ENCODE measurements at regions not wholly inside any gene's neighbourhood (a gene's known extent, or its start where the extent isn't known, plus 50 kb on each side); places are given as distances from the start of the nearest gene placed in this dataset.

- H3K4me3 ChIP-seq (ENCODE audit: low read length): no peak overlapping the region
- no peak overlapping the region for H3K27ac ChIP-seq (ENCODE audit: low read length)
Measured at GRCh38 chr9:86706391-86706790, 240.9 kb downstream of the GAS1 start.

GRCh38 chr9:86705490-86705889, 241.8 kb downstream of the GAS1 start:
- Histone ChIP-seq H3K36me3 (ENCODE audit: control insufficient read depth, low read depth, low read length) (no peaks in the 10 kb centered on the region), H3K4me3 (ENCODE audit: low read length) (no peak overlapping the region), H3K27ac (ENCODE audit: low read length) (no peak overlapping the region), H3K4me1 (ENCODE audit: control insufficient read depth, low read depth, low read length) (no peaks in the 10 kb centered on the region), H3K27me3 (ENCODE audit: control insufficient read depth, insufficient read depth, low read length) (no peaks in the 10 kb centered on the region), H3K9me3 (ENCODE audit: control insufficient read depth, low read depth, low read length) (no peaks in the 10 kb centered on the region), H3K9ac (ENCODE audit: low read length) (no peak overlapping the region)

More at GRCh38 chr9:86706391-86706790, 240.9 kb downstream of the GAS1 start:
- no peak overlapping the region for H3K9ac ChIP-seq (ENCODE audit: low read length)
- H3K4me1 ChIP-seq (ENCODE audit: control insufficient read depth, low read depth, low read length): no peaks in the 10 kb centered on the region
- no peaks in the 10 kb centered on the region for H3K9me3 ChIP-seq (ENCODE audit: control insufficient read depth, low read depth, low read length)
- H3K36me3 ChIP-seq (ENCODE audit: control insufficient read depth, low read depth, low read length): no peaks in the 10 kb centered on the region
- H3K27me3 ChIP-seq (ENCODE audit: control insufficient read depth, insufficient read depth, low read length): no peaks in the 10 kb centered on the region

- Histone ChIP-seq H3K27ac (ENCODE audit: low read length) (no peak overlapping the region), H3K4me1 (ENCODE audit: control insufficient read depth, low read depth, low read length) (no peaks in the 10 kb centered on the region), H3K9ac (ENCODE audit: low read length) (no peak overlapping the region), H3K27me3 (ENCODE audit: control insufficient read depth, insufficient read depth, low read length) (no peaks in the 10 kb centered on the region), H3K36me3 (ENCODE audit: control insufficient read depth, low read depth, low read length) (no peaks in the 10 kb centered on the region), H3K9me3 (ENCODE audit: control insufficient read depth, low read depth, low read length) (no peaks in the 10 kb centered on the region), H3K4me3 (ENCODE audit: low read length) (no peak overlapping the region)
Measured at GRCh38 chr9:86703346-86703745, 244.0 kb downstream of the GAS1 start.

GRCh38 chr9:86700629-86701028, 246.7 kb downstream of the GAS1 start:
- no peak overlapping the region for H3K4me3 ChIP-seq (ENCODE audit: low read length)
- H3K4me1 ChIP-seq (ENCODE audit: control insufficient read depth, low read depth, low read length): no peaks in the 10 kb centered on the region
- no peak overlapping the region for H3K27ac ChIP-seq (ENCODE audit: low read length)
- H3K36me3 ChIP-seq (ENCODE audit: control insufficient read depth, low read depth, low read length): no peaks in the 10 kb centered on the region
- no peaks in the 10 kb centered on the region for H3K27me3 ChIP-seq (ENCODE audit: control insufficient read depth, insufficient read depth, low read length)
- no peak overlapping the region for H3K9ac ChIP-seq (ENCODE audit: low read length)
- H3K9me3 ChIP-seq (ENCODE audit: control insufficient read depth, low read depth, low read length): no peaks in the 10 kb centered on the region

- Histone ChIP-seq H3K27ac (ENCODE audit: low read length) (no peak overlapping the region), H3K4me3 (ENCODE audit: low read length) (no peak overlapping the region), H3K4me1 (ENCODE audit: control insufficient read depth, low read depth, low read length) (no peaks in the 10 kb centered on the region), H3K36me3 (ENCODE audit: control insufficient read depth, low read depth, low read length) (no peaks in the 10 kb centered on the region), H3K9ac (ENCODE audit: low read length) (no peak overlapping the region), H3K9me3 (ENCODE audit: control insufficient read depth, low read depth, low read length) (no peaks in the 10 kb centered on the region), H3K27me3 (ENCODE audit: control insufficient read depth, insufficient read depth, low read length) (no peaks in the 10 kb centered on the region)
Measured at GRCh38 chr9:86697999-86698398, 249.3 kb downstream of the GAS1 start.

- Histone ChIP-seq H3K4me3 (ENCODE audit: low read length) (no peak overlapping the region), H3K4me1 (ENCODE audit: control insufficient read depth, low read depth, low read length) (no peaks in the 10 kb centered on the region), H3K27me3 (ENCODE audit: control insufficient read depth, insufficient read depth, low read length) (no peaks in the 10 kb centered on the region), H3K9ac (ENCODE audit: low read length) (no peak overlapping the region), H3K27ac (ENCODE audit: low read length) (no peak overlapping the region), H3K36me3 (ENCODE audit: control insufficient read depth, low read depth, low read length) (no peaks in the 10 kb centered on the region), H3K9me3 (ENCODE audit: control insufficient read depth, low read depth, low read length) (no peaks in the 10 kb centered on the region)
Measured at GRCh38 chr9:86697213-86697612, 250.1 kb downstream of the GAS1 start.

- Histone ChIP-seq H3K4me3 (ENCODE audit: low read length) (no peak overlapping the region), H3K4me1 (ENCODE audit: control insufficient read depth, low read depth, low read length) (no peaks in the 10 kb centered on the region), H3K9ac (ENCODE audit: low read length) (no peak overlapping the region), H3K27me3 (ENCODE audit: control insufficient read depth, insufficient read depth, low read length) (no peaks in the 10 kb centered on the region), H3K36me3 (ENCODE audit: control insufficient read depth, low read depth, low read length) (no peaks in the 10 kb centered on the region), H3K9me3 (ENCODE audit: control insufficient read depth, low read depth, low read length) (no peaks in the 10 kb centered on the region), H3K27ac (ENCODE audit: low read length) (no peak overlapping the region)
Measured at GRCh38 chr9:86695910-86696424, 251.3 kb downstream of the GAS1 start.

GRCh38 chr9:86690034-86690433, 257.3 kb downstream of the GAS1 start:
- Histone ChIP-seq H3K4me3 (ENCODE audit: low read length) (no peak overlapping the region), H3K9me3 (ENCODE audit: control insufficient read depth, low read depth, low read length) (no peaks in the 10 kb centered on the region), H3K4me1 (ENCODE audit: control insufficient read depth, low read depth, low read length) (no peaks in the 10 kb centered on the region), H3K9ac (ENCODE audit: low read length) (no peak overlapping the region), H3K27ac (ENCODE audit: low read length) (no peak overlapping the region), H3K36me3 (ENCODE audit: control insufficient read depth, low read depth, low read length) (no peaks in the 10 kb centered on the region), H3K27me3 (ENCODE audit: control insufficient read depth, insufficient read depth, low read length) (no peaks in the 10 kb centered on the region)

GRCh38 chr9:86687788-86688187, 259.5 kb downstream of the GAS1 start:
- Histone ChIP-seq H3K36me3 (ENCODE audit: control insufficient read depth, low read depth, low read length) (no peaks in the 10 kb centered on the region), H3K9me3 (ENCODE audit: control insufficient read depth, low read depth, low read length) (no peaks in the 10 kb centered on the region), H3K27me3 (ENCODE audit: control insufficient read depth, insufficient read depth, low read length) (no peaks in the 10 kb centered on the region), H3K27ac (ENCODE audit: low read length) (no peak overlapping the region), H3K4me1 (ENCODE audit: control insufficient read depth, low read depth, low read length) (no peaks in the 10 kb centered on the region), H3K4me3 (ENCODE audit: low read length) (no peak overlapping the region), H3K9ac (ENCODE audit: low read length) (no peak overlapping the region)

- no peaks in the 10 kb centered on the region for H3K9me3 ChIP-seq (ENCODE audit: control insufficient read depth, low read depth, low read length)
- H3K27me3 ChIP-seq (ENCODE audit: control insufficient read depth, insufficient read depth, low read length): no peaks in the 10 kb centered on the region
- no peak overlapping the region for H3K4me3 ChIP-seq (ENCODE audit: low read length)
- H3K9ac ChIP-seq (ENCODE audit: low read length): no peak overlapping the region
- no peak overlapping the region for H3K27ac ChIP-seq (ENCODE audit: low read length)
- no peaks in the 10 kb centered on the region for H3K4me1 ChIP-seq (ENCODE audit: control insufficient read depth, low read depth, low read length)
- H3K36me3 ChIP-seq (ENCODE audit: control insufficient read depth, low read depth, low read length): no peaks in the 10 kb centered on the region
Measured at GRCh38 chr9:86685556-86685955, 261.8 kb downstream of the GAS1 start.

GRCh38 chr9:86684148-86684547, 263.2 kb downstream of the GAS1 start:
- no peak overlapping the region for H3K27ac ChIP-seq (ENCODE audit: low read length)
- no peaks in the 10 kb centered on the region for H3K27me3 ChIP-seq (ENCODE audit: control insufficient read depth, insufficient read depth, low read length)
- no peaks in the 10 kb centered on the region for H3K4me1 ChIP-seq (ENCODE audit: control insufficient read depth, low read depth, low read length)

GRCh38 chr9:86682240-86682639, 265.1 kb downstream of the GAS1 start:
- no peak overlapping the region for H3K4me3 ChIP-seq (ENCODE audit: low read length)
- no peaks in the 10 kb centered on the region for H3K36me3 ChIP-seq (ENCODE audit: control insufficient read depth, low read depth, low read length)
- no peaks in the 10 kb centered on the region for H3K27me3 ChIP-seq (ENCODE audit: control insufficient read depth, insufficient read depth, low read length)
- H3K4me1 ChIP-seq (ENCODE audit: control insufficient read depth, low read depth, low read length): no peaks in the 10 kb centered on the region
- no peak overlapping the region for H3K9ac ChIP-seq (ENCODE audit: low read length)
- H3K27ac ChIP-seq (ENCODE audit: low read length): no peak overlapping the region
- H3K9me3 ChIP-seq (ENCODE audit: control insufficient read depth, low read depth, low read length): no peaks in the 10 kb centered on the region

More at GRCh38 chr9:86684148-86684547, 263.2 kb downstream of the GAS1 start:
- Histone ChIP-seq H3K4me3 (ENCODE audit: low read length) (no peak overlapping the region), H3K9ac (ENCODE audit: low read length) (no peak overlapping the region), H3K36me3 (ENCODE audit: control insufficient read depth, low read depth, low read length) (no peaks in the 10 kb centered on the region), H3K9me3 (ENCODE audit: control insufficient read depth, low read depth, low read length) (no peaks in the 10 kb centered on the region)
